ENCODE measurements at regions not wholly inside any gene's neighbourhood (a gene's known extent, or its start where the extent isn't known, plus 50 kb on each side); places are given as distances from the start of the nearest gene placed in this dataset.
A peak's percentile ranks its signal among the peaks of the same experiment; 100 is the strongest.

DNA sequence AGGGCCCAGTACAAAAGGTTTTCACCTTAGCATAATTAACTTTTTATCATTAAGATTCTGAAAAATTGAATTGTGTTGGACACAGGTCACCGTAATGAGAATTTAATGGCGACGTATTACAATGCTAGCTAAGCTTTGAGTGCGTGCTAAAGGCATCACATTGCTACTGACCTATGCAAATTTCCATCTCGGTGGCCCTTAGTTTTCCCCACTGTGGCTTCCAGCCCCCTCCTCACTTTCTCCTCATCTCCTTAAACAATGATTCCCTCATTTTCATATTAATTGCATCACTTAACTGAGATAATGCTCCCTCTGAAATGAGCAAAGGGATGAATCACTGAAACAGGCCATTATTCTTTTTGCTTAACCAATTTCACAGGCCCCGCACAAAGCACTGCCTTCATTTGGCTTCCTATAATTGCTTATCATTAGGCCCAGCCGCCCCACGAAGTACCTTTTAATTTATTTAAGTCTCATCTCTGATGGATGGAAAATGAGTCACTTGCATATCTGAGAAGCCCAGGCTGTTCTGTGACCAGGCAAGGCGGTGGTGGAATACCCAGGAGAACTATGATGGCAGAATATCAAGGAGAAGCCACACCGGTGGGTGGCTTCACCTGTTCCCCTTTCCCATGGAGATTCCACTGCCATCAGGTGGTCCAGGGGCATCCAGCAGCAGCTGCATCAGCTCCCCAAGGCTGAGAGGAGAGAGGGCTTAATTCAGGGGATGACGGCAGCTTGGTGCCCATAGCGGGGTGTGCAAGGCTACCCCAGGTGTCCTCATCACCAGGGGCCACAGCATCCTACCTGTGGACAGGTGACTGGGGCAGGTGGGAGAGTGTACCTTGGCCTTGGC, 223.8 kb upstream of the BOD1L1 start:
- no peak for DNase-seq

- DNase-seq: no peak
Measured at GRCh38 chr4:13852411-13852810, 224.9 kb upstream of the BOD1L1 start.

GRCh38 chr4:13856387-13856786, 228.9 kb upstream of the BOD1L1 start:
- DNase-seq: no peak

DNA sequence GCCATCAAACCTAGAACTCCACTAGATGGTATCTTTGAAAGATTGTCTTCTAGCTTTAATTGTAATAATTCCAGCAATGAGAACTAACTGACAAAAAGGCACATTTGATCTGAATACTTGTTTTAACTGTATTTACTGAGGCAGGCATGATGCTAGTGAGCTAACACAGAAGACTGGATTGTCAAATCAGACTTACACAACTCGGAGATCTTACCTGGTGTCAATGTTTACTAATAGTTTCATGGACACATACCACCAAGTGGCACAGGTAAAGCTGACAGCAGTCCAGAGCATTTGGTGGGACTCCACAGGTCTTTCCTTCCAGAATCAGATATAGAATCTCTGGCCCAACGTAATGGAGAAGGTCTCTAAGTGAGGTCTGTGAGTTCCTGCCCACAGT, 229.9 kb upstream of the BOD1L1 start:
- DNase-seq: no peak

DNA sequence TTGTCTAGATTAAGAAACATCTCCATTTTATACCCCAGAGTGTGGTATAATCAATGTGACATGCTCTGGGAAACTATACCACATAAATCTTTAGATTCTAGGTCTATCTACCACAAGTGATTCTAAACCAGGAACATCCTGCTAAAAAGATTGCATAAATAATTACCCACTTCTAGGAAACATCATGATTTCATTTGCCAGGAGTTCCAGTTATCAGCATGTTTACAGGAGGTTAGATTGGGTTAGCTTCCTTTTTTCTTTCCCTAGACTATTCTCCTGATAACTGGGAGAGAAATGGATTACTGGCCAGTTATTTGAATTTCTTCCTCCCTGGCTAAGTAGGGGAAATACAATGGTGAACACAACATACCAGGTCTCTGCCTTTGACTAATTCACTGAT, 230.3 kb upstream of the BOD1L1 start:
- no peak for DNase-seq

DNA sequence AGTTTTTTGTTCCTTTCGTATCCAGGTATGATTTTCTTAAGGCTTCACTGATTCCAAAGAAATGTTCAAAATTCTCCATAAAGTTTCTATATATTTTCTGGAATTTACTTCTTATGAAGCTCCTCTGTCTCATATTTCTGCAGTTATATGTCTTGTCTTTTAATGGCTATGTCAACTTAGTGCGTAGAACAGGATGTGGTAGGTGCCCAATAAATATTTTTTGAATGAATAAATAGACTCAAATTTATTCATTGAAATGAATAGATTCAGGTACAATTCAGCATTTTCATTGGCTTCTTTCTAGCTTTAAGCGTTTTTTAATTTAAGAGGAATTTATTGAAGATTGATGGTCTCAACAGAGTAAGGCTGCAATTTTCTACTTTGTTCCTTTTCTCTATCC, 231.9 kb upstream of the BOD1L1 start:
- DNase-seq: no peak

GRCh38 chr4:13860126-13860525, 232.6 kb upstream of the BOD1L1 start:
- no peak for DNase-seq

- DNase-seq: no peak
Measured at GRCh38 chr4:13865871-13866669, 238.5 kb upstream of the BOD1L1 start.

- DNase-seq: no peak
Measured at GRCh38 chr4:13866881-13867280, 239.4 kb upstream of the BOD1L1 start.

DNA sequence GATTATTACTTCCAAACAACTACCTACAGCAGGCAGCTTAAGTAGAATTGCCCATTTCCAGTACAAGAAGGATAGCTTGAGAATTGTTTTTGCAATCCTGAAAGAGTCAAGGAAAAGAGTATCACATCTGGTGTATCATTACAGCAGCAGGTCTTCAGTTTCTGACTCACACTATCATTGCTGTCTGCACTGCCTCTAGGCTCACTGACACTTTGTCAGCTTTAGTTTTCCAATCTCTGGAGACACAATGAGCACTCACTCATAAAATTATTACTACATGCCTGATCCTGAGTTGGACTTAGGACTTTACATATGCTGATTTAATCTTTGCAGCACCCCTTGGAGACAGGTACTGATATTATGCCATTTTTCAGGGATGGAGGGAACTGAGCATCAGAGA, 244.6 kb upstream of the BOD1L1 start:
- no peak for DNase-seq

DNA sequence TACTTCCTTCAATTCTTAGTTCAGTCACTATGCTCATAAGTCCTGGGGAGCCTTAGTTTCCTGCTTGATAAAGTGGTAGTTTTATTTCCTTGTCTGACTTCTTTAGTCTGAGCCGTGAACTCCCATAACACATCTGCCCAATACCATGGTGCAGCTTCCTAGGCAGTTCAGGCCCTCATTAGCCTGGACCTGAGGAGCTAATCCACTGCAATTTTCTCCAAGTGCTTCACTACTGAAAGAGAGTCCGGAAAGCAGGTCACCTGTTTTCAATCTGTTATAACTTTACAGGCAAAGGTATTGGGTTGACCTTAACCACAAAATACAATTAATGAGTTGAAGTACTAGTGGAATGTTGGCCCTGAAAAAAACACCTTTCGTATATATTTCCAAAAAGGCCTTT, 245.4 kb upstream of the BOD1L1 start:
- DNase-seq: no peak

GRCh38 chr4:13875181-13875580, 247.7 kb upstream of the BOD1L1 start:
- no peak for DNase-seq

GRCh38 chr4:13876131-13876530, 248.6 kb upstream of the BOD1L1 start:
- no peak for DNase-seq

- DNase-seq: no peak
Measured at GRCh38 chr4:13876940-13877339, 249.4 kb upstream of the BOD1L1 start.

GRCh38 chr4:13877626-13878025, 250.1 kb upstream of the BOD1L1 start:
- no peak for DNase-seq

DNA sequence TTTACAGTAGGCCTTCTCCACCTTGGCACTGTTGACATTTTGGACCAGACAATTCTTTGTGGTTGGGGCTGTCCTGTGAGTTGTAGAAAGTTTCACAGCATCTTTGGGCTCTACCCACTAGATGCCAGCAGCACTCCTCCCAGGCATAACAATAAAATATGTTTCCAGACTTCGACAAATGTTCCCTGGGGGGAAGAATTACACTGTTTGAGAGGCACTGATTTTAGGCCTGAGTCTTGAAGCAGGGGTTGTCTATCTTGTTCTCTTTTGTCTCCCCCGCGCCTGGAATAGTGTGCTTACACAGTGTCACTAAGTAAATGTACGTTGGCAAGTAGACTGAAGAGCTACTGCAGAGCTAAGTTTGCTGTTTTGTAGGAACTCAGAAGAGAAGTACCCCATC, 254.4 kb upstream of the BOD1L1 start:
- DNase-seq: peak; percentile 14

GRCh38 chr4:13887010-13887409, 259.5 kb upstream of the BOD1L1 start:
- DNase-seq: no peak

GRCh38 chr4:13888112-13888511, 260.6 kb upstream of the BOD1L1 start:
- DNase-seq: no peak

DNA sequence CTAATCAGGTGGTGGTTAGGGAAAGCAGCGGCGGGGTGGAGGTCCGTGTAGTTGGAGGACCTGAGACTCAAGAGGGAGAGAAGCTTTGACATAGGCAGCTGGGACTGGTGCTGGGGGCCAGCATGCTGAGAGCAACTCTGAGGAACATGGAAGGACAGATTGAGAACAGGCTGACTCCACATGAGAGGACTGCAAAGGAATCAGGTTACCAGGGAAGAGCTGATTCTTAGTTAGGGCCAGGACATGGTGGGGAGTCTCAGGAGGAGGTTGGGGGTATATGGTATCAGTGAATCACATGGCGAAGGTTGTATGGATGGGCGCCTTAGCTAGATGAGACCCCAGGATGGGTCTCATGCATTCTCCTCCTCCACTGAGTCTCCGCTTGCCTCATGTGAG, 264.0 kb upstream of the BOD1L1 start:
- DNase-seq: no peak

DNA sequence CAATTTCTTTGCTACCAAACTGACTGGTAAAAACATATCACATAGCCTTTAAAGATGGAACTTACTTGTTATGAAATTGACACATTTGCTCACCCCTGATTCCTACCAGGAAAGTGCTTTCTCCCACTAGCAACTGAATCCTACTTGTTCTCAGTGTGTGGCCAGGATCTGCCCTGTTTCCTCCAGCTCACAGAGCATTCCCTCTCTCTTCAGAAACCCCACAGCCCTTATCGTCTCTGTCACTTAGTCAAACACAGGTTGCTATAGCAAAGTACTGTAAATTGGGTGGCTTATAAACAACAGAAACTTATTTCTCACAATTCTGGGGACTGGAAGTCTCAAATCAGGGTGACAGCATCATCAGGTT, 265.2 kb upstream of the BOD1L1 start:
- DNase-seq: no peak

- DNase-seq: no peak
Measured at GRCh38 chr4:13893211-13893610, 265.7 kb upstream of the BOD1L1 start.

GRCh38 chr4:13893987-13894386, 266.5 kb upstream of the BOD1L1 start:
- DNase-seq: no peak

GRCh38 chr4:13900780-13901179, 273.3 kb upstream of the BOD1L1 start:
- DNase-seq: no peak

DNA sequence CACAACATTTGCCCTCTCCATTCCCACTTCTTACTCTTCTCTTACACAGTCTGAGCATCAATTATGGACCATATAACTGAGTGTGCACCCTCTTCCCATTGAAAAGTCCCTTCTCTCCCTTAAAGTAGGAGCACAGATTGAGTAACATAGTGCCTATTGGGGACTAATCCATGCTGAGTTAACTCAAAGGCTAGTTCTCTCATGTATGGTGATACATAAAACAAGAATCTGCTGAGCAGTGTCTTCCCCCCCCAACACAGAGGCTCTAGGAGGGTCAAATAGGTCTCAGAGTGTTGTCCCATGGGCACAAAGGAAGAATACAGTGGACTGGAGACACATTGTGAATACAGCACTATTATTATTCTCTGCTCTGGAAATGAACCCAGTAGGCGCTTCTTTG, 274.6 kb upstream of the BOD1L1 start:
- DNase-seq: no peak

Data from GOT3 (cell line).